Keratinocyte (primary cell): ENCODE measurements at regions not wholly inside any gene's neighbourhood (a gene's known extent, or its start where the extent isn't known, plus 50 kb on each side); places are given as distances from the start of the nearest gene placed in this dataset.

Experiments
- DNase-seq: peaks from one replicate; pipeline ENCODE4 v3.0.0-alpha.2; 2011; ENCODE audit warnings: low read depth, missing footprints, low spot score
- FAIRE-seq: peaks from 2 replicates; lab custom pipeline; 2011; peaks lifted over from hg19 to GRCh38; lab: Jason Lieb, UNC
- H2AFZ ChIP-seq: 2 replicates; pipeline ENCODE4 v1.6.0; 2012; ENCODE audit warnings: low read length, control low read depth, inconsistent platforms; ENCODE audit not compliant: control insufficient read depth
- H3K27ac ChIP-seq: 2 replicates; pipeline ENCODE4 v1.5.1; 2011; ENCODE audit warnings: low read length; ENCODE audit not compliant: control insufficient read depth, insufficient read depth
- H3K27me3 ChIP-seq: 3 replicates; pipeline ENCODE4 v1.6.0; 2011; ENCODE audit warnings: low read length; ENCODE audit not compliant: control insufficient read depth, insufficient read depth; ENCODE audit errors: extremely low read depth
- H3K36me3 ChIP-seq, 2 experiments: 2 replicates in 1 of 2; 3 replicates in 1 of 2; pipeline ENCODE4 v1.5.1; 2011; ENCODE audit warnings: low read length in 2 of 2, mild to moderate bottlenecking in 1 of 2; ENCODE audit not compliant: control insufficient read depth in 2 of 2, insufficient read depth in 2 of 2; ENCODE audit errors: extremely low read depth in 1 of 2
- H3K4me1 ChIP-seq: 3 replicates; pipeline ENCODE4 v1.5.1; 2011; ENCODE audit warnings: low read length; ENCODE audit not compliant: control insufficient read depth, insufficient read depth; ENCODE audit errors: extremely low read depth
- H3K4me2 ChIP-seq: 3 replicates; pipeline ENCODE4 v1.6.0; 2011; ENCODE audit warnings: low read depth, low read length; ENCODE audit not compliant: control insufficient read depth, insufficient read depth; ENCODE audit errors: extremely low read depth
- H3K4me3 ChIP-seq, 3 experiments: fragments of 200-600 bp in 1 of 3; sonication (generic) in 1 of 3; 2 replicates in 2 of 3; 3 replicates in 1 of 3; pipeline ENCODE4 v1.5.1; 2011 to 2016; ENCODE audit warnings: low read length in 3 of 3, mild to moderate bottlenecking in 3 of 3, control low read depth in 2 of 3, inconsistent platforms in 1 of 3, low read depth in 1 of 3, mixed read lengths in 1 of 3, mixed run types in 1 of 3, moderate library complexity in 1 of 3; ENCODE audit not compliant: control insufficient read depth in 2 of 3, insufficient read depth in 2 of 3; ENCODE audit errors: extremely low read depth in 1 of 3
- H3K79me2 ChIP-seq: 2 replicates; pipeline ENCODE4 v1.6.0; 2012; ENCODE audit warnings: low read length; ENCODE audit not compliant: control insufficient read depth, insufficient read depth
- H3K9ac ChIP-seq: 3 replicates; pipeline ENCODE4 v1.6.0; 2011; ENCODE audit warnings: low read length; ENCODE audit not compliant: control insufficient read depth, insufficient read depth; ENCODE audit errors: extremely low read depth
- H3K9me1 ChIP-seq: 3 replicates; pipeline ENCODE4 v1.6.0; 2011; ENCODE audit warnings: low read length; ENCODE audit not compliant: control insufficient read depth, insufficient read depth; ENCODE audit errors: extremely low read depth
- H3K9me3 ChIP-seq: 2 replicates; pipeline ENCODE4 v1.5.1; 2012; ENCODE audit warnings: low read depth, low read length; ENCODE audit not compliant: control insufficient read depth
- H4K20me1 ChIP-seq: 3 replicates; pipeline ENCODE4 v1.6.0; 2011; ENCODE audit warnings: low read length; ENCODE audit not compliant: control insufficient read depth, insufficient read depth; ENCODE audit errors: extremely low read depth
- CTCF ChIP-seq, 3 experiments: IDR thresholded peaks in 1 of 3; conservative IDR thresholded peaks in 1 of 3; optimal IDR thresholded peaks in 1 of 3; 2 replicates in 2 of 3; 3 replicates in 1 of 3; pipeline versions ENCODE3 to v1.5.1; 2011; ENCODE audit warnings: low read length in 3 of 3, mild to moderate bottlenecking in 3 of 3, moderate library complexity in 2 of 3, control low read depth in 1 of 3, inconsistent platforms in 1 of 3; ENCODE audit not compliant: insufficient read depth in 2 of 3; ENCODE audit errors: extremely low read depth in 1 of 3
- EZH2 ChIP-seq: IDR thresholded peaks from one replicate; pipeline ENCODE4 v1.6.1; 2012; ENCODE audit warnings: inconsistent platforms, mild to moderate bottlenecking, low read length, moderate library complexity
- dilution Hi-C: fragments of 300-500 bp; cut with MboI; formaldehyde crosslinking; loops from one replicate; pipeline ENCODE4 v1.7.0; 2020; ENCODE audit warnings: low sequenced_read_pairs; ENCODE audit not compliant: extremely low pct_ligation_motif_present

GRCh38 chr10:1841759-1842158, 104.4 kb upstream of the ADARB2 start:
- H3K4me3 ChIP-seq = no peak overlapping the region
- DNase-seq (no peak), FAIRE-seq (no peak)
- no peaks in the 10 kb centered on the region for H3K36me3 ChIP-seq
- H3K4me1 ChIP-seq = no peaks in the 10 kb centered on the region
- H4K20me1 ChIP-seq = no peaks in the 10 kb centered on the region
- TF ChIP-seq CTCF (optimal IDR thresholded peaks at IDR 0.05 in 1 of 3, IDR thresholded peaks at IDR 0.05 in 1 of 3, conservative IDR thresholded peaks at IDR 0.05 in 1 of 3; ENCODE audit: extremely low read depth in 1 of 3, insufficient read depth in 2 of 3, low read length in 3 of 3) = no peak
- TF ChIP-seq EZH2 = no peak
- dilution Hi-C loops = no loop called here
- no peak overlapping the region for H3K9ac ChIP-seq
- H3K9me1 ChIP-seq = no peaks in the 10 kb centered on the region
- H3K27me3 ChIP-seq = no peaks in the 10 kb centered on the region
- peaks cover 4% of the 10 kb centered on the region for H3K9me3 ChIP-seq
- no peaks in the 10 kb centered on the region for H3K79me2 ChIP-seq
- H2AFZ ChIP-seq = no peak overlapping the region
- H3K27ac ChIP-seq = no peak overlapping the region
- H3K4me2 ChIP-seq = no peak overlapping the region

GRCh38 chr10:1829712-1830111, 92.4 kb upstream of the ADARB2 start:
- no peak for FAIRE-seq
- peaks cover 2% of the 10 kb centered on the region for H3K9me3 ChIP-seq
- dilution Hi-C loops = no loop called here

More at GRCh38 chr10:1829712-1830111, 92.4 kb upstream of the ADARB2 start:
- no peak overlapping the region for H3K4me3 ChIP-seq
- no peak overlapping the region for H3K27ac ChIP-seq
- H3K79me2 ChIP-seq = no peaks in the 10 kb centered on the region
- no peak for DNase-seq
- TF ChIP-seq CTCF (optimal IDR thresholded peaks at IDR 0.05 in 1 of 3, IDR thresholded peaks at IDR 0.05 in 1 of 3, conservative IDR thresholded peaks at IDR 0.05 in 1 of 3; ENCODE audit: extremely low read depth in 1 of 3, insufficient read depth in 2 of 3, low read length in 3 of 3) (no peak), EZH2 (no peak)
- H3K27me3 ChIP-seq = no peaks in the 10 kb centered on the region
- no peak overlapping the region for H2AFZ ChIP-seq
- no peaks in the 10 kb centered on the region for H3K4me1 ChIP-seq
- H3K36me3 ChIP-seq = no peaks in the 10 kb centered on the region
- H3K9me1 ChIP-seq = no peaks in the 10 kb centered on the region
- H4K20me1 ChIP-seq = no peaks in the 10 kb centered on the region
- no peak overlapping the region for H3K4me2 ChIP-seq
- no peak overlapping the region for H3K9ac ChIP-seq
